GM18502 (cell line): ENCODE measurements at regions not wholly inside any gene's neighbourhood (a gene's known extent, or its start where the extent isn't known, plus 50 kb on each side); places are given as distances from the start of the nearest gene placed in this dataset.

Experiments
- ATAC-seq: cut with Tn5 transposase; IDR thresholded peaks from one replicate; pipeline ENCODE4 v1.9.1; 2021; ENCODE audit warnings: mild to moderate bottlenecking; ENCODE audit not compliant: unreplicated experiment, poor library complexity

DNA sequence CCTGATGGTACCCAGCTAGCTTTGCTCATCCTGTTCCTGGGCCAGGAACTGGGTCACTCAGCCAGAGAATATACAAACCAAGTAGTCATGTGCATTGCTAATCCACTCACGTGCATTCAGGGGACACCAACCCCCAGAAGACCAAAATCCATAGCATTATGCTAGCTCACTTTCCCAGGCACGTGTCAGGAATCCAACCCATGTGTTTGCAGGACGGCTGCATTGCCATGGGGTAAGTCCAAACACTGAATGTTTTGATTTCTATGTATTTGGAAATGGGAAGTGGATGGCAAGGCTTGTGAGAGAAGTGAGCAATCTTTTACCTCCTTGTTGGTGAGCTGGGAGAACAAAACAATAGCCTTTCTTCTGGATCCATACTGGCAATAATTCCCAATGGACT, 87.1 kb upstream of the FOXN3 start:
- no peak for ATAC-seq

DNA sequence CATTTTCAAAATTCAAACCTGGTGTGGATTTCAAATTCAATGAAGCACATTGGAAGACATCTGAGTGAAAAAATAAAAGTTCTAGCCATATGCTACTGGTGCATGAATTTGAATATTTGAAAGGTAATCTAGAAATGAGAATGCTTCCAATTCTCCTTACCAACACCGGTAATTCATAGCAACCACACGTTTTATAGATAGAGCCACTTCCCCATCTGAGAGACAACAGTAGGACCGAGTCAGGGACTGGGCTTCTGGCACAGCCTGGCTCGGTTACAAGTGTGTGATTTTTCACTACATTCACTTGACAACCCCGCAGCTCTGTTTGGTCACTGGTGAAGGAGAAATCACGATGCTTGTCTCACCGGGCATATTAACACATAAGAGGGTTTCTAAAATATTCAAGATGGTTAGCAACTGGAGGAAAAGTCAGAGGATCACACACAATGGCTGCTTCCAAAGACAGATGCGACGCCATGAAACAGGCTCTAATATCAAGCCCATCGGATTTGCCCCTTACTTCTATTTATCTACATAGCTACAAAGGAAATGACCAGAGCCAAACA, 86.5 kb upstream of the FOXN3 start:
- ATAC-seq = peak; percentile 69

DNA sequence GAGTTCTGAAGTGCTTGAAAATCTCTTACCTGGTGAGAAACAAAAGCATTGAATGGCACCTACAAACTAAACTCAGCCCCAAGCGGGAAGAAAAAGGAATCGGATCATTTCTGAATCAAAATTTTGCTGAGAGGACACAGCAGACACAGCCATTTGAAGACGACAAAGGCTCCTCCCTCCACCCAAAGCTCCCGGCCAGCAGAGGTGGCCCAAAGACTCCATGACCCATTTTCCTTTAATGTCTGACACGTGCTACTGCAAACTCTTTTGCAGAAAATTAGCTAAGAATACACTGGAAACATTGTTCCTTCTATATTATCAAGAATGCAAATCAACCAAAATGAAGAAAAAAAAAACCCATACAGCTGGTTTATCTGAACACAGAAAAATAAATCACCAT, 85.9 kb upstream of the FOXN3 start:
- ATAC-seq = no peak

DNA sequence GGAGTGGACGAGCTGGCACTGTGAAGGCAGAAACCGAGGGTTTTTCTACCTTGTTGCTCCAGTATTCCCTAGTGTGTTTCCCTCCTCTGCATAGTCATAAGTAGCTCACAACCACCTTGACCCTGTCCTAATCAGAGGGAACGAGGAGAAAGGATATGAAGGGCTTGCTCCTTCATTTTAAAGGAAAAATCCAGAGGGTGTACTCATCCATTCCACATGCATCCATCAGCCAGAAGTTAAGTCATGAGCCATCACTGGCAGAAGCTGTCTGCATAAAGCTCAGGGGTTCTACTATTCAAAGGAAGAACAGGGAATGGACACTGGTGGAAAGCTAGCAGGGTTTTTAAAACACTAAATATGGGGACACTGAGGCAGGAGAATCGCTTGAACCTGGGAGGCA, 84.3 kb upstream of the FOXN3 start:
- ATAC-seq = no peak

DNA sequence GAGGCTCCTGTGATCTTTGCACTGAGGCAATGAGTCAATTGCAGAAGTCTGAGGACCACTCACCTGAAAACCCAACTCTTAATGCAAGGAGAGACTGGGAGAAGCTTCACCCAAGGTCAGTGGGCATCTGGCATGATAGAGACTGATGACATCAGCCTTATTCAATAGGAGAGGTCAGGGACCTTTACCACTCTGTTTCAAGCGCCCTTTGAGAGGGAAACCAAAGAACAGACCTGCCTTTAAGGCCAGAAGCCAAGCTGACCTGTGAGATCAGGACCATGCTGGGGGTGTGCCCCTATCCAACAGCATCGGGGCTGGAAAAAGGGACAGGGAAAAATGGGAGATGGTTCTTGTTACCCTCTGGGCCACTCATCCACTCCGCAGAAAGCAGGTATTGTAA, 83.3 kb upstream of the FOXN3 start:
- no peak for ATAC-seq

DNA sequence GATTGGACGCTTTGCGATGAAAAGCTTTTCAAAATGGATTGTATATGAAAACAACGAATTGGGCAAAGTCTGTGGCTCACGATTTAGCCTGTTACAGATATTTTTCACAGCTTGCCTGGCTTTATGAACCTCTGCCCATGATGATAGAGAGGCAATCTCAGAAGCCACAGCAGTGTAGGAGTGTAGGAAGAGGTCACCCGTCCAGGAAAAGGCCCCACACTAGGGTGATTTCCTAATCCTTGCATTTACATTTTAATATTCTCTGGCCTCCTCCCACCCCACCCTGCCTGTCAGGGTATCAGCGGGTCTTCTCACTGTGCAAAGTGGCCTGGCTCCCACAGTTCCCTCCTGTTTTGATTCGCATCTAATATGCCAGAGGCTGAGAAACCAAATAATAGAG, 81.8 kb upstream of the FOXN3 start:
- ATAC-seq = no peak

DNA sequence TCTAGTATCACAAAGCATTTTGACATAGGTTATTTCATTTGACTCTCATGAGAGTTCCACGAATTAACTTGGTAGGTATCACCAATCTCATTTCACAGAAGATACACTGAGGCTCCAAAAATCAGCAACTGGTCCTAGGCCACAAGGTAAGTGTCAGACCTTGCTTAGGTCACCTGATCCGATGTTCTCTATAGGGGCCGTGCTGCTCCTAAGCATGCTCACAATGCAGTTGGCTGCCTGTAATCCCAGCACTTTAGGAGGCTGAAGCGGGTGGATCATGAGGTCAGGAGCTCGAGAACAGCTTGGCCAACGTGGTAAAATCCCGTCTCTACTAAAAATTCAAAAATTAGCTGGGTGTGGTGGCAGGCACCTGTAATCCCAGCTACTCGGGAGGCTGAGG, 78.7 kb upstream of the FOXN3 start:
- no peak for ATAC-seq

DNA sequence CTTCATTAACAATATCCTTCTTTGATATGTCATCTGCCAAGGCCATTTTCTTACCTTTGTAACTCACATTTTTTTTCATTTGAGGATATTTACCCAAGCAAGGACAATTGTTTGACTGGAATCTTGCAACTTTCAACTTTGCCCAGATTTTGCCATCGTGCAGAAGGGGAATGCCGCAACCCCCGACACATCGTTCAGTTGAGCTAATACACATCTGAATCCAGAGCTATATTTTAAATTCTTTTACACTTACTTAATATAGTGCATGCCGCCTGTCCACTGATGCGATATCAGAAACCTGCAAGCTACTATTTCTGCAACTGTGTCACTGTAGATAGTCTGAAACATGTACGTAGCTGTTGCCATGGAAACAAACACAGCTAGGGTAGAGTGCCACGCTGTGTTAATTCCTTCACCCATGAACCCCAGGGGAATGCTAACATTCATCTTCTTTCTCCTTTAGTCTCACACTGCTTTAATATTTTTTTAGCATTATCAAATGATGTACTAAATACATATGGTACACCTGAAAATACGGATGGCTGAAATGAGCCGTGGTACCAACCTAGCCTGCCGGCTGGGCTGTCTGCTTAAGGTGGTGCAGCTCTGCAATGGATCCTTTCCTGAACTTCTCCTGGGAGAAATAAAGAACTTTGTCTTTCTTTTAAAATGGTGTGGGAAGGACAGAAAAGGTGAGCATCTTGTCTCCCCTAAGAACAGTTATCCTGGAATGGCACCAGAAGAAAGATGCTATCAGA, 77.0 kb upstream of the FOXN3 start:
- peak; percentile 96 for ATAC-seq

DNA sequence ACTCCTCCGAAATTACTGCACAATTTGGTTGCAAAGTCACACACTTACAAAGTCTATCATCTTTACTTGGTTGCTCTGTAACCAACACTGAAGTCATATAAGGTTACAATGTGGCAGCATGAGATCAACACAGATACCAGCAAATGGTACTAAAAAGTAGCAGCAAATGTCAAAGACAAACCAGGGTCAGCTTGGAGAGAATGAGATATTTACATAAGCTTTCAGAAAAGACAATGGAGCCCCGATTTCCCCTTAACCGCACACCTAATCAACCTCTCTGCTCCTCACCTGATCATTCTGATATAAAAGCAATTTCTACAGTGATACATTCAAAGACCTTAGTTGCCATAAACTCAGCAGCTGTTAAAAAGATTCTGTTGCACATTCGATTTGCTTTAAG, 76.4 kb upstream of the FOXN3 start:
- no peak for ATAC-seq

DNA sequence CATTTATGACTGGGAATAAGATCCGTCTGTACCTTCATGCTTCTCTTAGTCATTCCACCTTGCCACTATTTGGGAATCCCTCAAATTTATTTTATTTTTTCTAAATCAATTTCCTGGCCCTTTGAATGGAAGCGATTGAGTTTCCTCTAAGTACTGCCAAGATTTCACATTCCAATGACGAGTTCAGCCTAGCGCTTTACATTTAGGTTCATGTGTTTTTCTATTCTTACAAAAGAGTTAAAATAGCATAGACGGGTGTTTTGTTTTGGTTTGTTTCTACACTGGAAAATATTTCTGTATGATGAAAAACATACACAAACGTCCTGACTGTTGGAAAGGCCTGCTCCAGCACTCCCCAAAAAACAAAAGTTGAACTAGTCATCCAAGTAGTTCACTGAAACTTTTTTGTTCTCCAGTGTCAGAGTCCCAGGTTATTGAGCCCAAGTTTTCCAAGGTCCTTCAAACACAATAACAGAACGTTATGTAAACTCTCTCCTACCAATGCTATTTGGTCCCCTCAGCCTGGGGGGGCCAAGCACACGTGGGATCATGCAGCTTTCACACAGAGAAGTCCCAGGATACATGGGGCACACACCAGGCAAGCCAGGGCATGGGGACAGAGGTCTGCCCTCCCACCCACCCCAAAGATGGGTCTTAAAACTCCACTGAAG, 74.8 kb upstream of the FOXN3 start:
- no peak for ATAC-seq

DNA sequence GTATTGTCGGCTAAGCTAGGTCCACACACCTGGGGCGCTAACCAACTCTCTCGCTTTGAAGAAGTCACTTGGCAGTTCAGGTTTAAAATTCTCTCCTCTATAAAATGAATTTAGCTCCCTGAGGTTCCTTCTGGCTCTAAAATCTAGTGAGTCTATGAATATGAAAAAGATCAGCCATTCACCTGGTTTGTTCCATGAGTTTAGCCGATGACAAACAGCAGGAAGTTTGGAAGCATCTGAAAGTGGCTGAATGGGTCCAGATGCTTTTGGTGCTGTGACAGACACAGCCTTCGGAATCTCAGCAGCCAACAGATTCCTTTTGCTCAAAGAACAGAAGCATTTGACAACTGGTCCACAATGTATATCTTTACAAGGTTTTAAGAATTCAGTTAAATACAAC, 73.4 kb upstream of the FOXN3 start:
- no peak for ATAC-seq

DNA sequence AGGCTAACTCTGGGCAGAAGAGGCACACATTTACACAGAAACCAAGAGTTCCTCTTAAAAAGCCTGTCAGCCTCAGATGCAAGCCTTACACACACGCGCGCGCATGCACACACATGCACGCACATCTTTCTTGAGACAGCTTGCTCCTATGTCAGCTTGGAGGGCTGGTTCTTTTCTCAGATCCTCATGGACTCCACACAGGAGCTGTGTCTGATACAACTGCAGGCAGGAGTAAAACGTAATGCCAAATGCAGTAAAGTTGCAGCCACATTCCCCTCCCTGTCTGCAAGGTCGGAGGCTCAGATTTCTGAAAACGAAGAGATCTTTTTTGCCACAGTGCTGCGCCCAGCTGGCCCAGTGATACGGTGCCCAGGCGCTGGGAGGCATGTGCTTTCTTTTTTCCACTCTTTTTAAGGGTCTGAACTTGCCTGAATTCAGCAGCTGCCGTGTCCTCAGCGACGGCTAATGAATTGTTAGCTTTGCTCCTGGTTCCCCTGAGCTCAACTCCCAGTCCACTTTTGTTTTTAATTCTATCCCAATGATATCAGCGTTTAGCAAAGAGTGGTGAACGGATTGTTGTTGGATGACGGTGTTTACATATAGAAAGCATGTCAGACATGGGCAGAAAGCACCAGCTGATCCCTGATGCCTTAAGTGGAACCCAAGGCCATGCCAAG, 72.9 kb upstream of the FOXN3 start:
- no peak for ATAC-seq

DNA sequence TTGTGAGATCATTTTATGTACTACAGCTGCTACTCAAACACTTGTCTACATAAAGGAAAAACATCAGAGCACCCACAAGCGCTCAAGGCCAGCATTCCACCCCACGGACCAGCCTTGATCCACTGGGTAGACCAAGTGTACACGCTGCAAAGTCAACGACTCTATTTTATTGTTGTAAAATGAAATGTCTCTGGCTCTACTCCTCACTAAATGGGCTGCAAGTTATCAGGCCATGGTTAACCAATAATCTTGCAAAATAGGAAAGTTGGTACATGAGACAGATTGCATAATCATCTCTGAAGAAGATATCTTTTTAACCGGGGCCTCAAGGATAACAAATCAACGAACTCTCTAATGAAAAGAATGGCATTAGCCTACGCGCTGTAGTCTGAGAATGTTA, 69.9 kb upstream of the FOXN3 start:
- no peak for ATAC-seq

DNA sequence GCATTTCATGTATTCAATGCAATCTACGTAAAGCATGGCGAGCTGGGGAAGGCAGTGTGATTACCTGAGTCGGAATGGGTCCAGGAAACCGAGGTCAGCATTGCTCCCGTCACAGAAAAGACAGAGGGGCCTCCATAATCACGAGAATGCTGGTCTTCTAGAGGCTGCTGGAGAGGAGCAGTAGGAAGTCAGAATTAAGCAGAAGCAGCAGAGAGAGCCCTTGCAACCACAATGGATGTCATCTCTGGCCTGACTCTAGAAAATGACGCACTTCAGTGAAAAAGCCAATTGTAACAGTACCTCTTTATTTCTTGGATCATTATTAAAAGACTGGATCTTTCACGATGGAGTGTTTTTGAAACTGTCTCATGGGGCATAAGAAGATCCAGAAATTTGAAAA, 69.5 kb upstream of the FOXN3 start:
- ATAC-seq = no peak

DNA sequence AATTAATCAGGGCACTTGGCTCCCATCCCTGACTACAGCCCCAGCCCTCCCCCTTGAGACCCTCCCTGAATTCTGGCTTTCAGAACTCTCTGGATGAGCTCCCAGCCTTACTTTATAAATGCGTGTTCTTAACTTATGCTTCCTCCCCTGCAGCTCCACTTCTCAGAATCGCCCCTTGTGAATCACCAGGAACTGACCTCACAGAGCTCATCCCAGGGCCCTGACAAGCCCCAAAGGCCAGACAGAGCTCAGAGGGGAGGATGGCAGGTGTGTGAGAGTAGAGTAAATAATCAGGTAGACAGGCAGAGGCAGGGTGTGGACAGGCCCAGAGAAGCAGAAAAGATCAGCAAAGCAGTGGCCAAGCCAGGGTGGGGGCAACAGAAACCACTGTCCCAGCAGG, 68.2 kb upstream of the FOXN3 start:
- ATAC-seq = no peak

DNA sequence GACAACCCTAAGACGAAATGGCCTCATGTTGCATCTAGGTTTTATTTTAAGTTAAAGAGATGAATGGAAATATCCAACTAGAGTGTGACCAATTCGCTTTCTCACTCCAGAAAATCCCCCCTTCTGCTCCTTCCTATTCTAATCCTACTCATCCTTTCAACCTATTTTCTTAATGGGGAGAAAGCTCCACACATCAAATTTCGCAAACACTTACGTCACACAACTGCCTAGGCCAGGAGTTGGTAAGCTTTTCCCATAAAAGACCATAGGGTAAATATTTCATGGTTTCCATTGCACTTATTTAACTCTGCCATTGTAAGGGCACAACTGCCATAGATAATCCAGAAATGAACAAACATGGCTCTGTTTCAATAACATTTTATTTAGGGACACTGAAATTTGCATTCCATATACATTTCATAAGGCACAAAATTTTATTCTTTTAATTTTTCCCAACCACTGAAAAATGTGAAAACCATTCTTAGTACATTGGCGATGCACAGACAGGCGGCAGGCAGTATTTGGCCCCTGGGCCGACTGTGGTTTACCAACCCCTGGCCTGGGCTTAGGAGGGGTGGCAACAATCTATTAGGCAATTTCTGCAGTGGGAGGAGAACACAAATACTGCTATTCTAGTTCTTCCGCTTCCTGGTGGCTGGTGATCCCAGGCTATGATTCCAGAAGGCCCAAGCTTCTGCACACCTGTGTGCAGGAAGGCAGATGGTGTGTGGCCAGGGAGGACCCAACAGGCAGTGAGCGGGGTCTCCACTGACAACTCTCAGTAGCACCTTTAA, 67.2 kb upstream of the FOXN3 start:
- no peak for ATAC-seq

DNA sequence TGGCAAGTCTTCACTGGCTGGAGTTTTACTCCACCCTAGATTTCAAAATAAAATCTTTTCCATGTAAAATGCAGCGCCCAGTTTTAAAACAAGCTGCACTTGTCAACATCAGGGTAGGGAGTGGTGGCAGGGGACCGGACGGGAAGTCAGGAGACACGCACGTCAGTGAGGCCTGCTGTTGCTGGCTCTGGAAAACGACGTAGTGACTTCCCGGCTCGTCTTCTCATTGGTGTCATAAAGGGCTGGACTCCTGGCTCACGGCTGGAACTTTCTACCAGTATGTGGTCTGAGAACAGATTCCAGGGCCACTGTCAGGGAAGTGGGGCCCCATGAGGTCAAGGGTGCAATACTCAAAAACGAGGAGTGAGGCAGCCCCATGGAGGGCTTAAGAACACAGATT, 64.2 kb upstream of the FOXN3 start:
- ATAC-seq = no peak

DNA sequence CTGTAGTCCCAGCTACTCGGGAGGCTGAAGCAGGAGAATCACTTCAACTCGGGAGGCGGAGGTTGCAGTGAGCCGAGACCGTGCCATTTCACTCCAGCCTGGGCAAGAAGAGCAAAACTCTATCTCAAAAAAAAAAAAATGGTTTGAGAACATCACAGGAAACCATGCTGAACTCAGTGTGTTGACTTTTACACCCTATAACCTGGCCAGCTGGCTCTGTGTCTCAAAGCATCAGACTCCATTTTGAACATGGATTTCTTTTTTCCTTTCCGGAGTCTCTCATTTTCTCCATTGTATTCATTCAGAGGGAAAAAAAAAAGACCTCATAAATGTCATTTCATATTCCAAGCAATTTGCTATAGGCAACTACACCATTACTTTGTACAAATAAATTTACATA, 63.2 kb upstream of the FOXN3 start:
- no peak for ATAC-seq

DNA sequence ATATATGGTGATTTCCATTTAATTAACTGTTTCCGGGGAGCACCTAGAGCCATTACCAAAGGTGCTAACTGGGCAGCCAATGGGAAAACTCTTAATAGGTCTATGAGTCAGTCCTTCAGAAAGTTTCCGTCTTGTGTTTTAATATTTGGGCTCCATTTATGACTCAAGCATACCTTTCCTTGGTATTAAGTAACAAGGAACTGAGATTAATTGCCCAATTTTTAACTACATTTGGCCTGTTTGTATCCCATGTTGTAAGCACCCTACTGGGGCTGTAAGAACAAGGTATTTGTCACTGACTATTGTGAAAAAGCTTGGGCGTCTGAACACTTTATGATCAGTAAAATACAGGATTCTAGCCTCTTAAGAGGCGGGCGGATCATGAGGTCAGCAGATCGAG, 62.8 kb upstream of the FOXN3 start:
- ATAC-seq = no peak

DNA sequence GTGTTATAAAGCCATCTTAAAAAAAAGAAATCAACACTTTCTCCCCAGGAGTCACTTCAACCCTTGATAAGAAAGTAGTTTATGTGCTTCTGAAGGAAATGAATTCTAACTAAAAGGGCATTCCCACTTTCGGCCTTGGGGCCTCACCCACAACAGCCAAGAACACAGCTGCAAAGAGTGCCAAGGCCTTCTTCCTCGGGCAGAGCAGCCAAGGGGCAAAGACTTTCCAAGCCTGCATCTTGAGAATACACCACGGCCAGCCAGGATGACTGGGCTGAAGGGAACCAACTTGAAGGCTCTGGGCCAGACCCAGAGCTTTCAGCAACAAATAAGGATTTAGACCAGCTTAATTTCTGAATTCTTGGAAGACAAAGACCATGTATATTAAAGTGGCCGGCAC, 60.4 kb upstream of the FOXN3 start:
- no peak for ATAC-seq
